Astrocyte (in vitro differentiated cells and primary cell): ENCODE measurements at regions not wholly inside any gene's neighbourhood (a gene's known extent, or its start where the extent isn't known, plus 50 kb on each side); places are given as distances from the start of the nearest gene placed in this dataset.

Experiments
- CTCF ChIP-seq: IDR thresholded peaks from 2 replicates; pipeline ENCODE4 v1.5.1; 2011; ENCODE audit warnings: low read depth, mild to moderate bottlenecking, inconsistent platforms, low read length, moderate library complexity; ENCODE audit not compliant: insufficient read depth
- EZH2 ChIP-seq: IDR thresholded peaks from 2 replicates; pipeline ENCODE4 v1.6.1; 2012; ENCODE audit warnings: mild to moderate bottlenecking, low read length, inconsistent platforms; ENCODE audit not compliant: insufficient read depth

- TF ChIP-seq EZH2 (no peak), CTCF (no peak)
These were observed 203.5 kb upstream of the DAPK1 start for GRCh38 chr9:87294126-87294525.
